T-helper 17 cell (primary cell): ENCODE measurements at regions not wholly inside any gene's neighbourhood (a gene's known extent, or its start where the extent isn't known, plus 50 kb on each side); places are given as distances from the start of the nearest gene placed in this dataset.
"Not testable (repeated sequence)": the region's sequence is repeated elsewhere in the genome, so short reads cannot be mapped to it uniquely, and the experiment has no call there.

Experiments used
- ATAC-seq: fragments of 150-1000 bp; cut with Tn5 transposase; 2 replicates; pipeline ENCODE4 v1.10.0; 2021; ENCODE audit warnings: mild to moderate bottlenecking, moderate library complexity
- DNase-seq, 3 donors: peaks; one replicate each; pipeline versions ENCODE4 v3.0.0 to v3.0.0-alpha.2; 2020 to 2021
- H3K9me3 ChIP-seq: one replicate; pipeline ENCODE4 v1.7.0; 2013; ENCODE audit warnings: low read length, mild to moderate bottlenecking; ENCODE audit not compliant: control insufficient read depth, poor library complexity, severe bottlenecking
- H3K27ac Mint-ChIP-seq: one replicate; pipeline ENCODE4 v1.8.0; 2022; ENCODE audit warnings: mild to moderate bottlenecking, moderate library complexity, mixed read lengths
- H3K27me3 Mint-ChIP-seq: one replicate; pipeline ENCODE4 v1.8.0; 2022; ENCODE audit warnings: mixed read lengths
- H3K36me3 Mint-ChIP-seq: one replicate; pipeline ENCODE4 v1.8.0; 2022; ENCODE audit warnings: low read depth, mixed read lengths
- H3K4me1 Mint-ChIP-seq: one replicate; pipeline ENCODE4 v1.8.0; 2022; ENCODE audit warnings: mild to moderate bottlenecking, mixed read lengths
- H3K4me3 Mint-ChIP-seq: one replicate; pipeline ENCODE4 v1.8.0; 2022; ENCODE audit warnings: mild to moderate bottlenecking, moderate library complexity, mixed read lengths

GRCh38 chrX:22855693-22856092, 144.1 kb upstream of the DDX53 start:
- Mint-ChIP-seq H3K27me3 (no peaks in the 10 kb centered on the region), H3K4me1 (no peaks in the 10 kb centered on the region), H3K27ac (no peak overlapping the region), H3K36me3 (no peaks in the 10 kb centered on the region), H3K4me3 (no peak overlapping the region)
- H3K9me3 ChIP-seq = no peaks in the 10 kb centered on the region
- DNase-seq (no peak), ATAC-seq (no peak)

- no peak for DNase-seq
- Mint-ChIP-seq H3K4me3 (no peak overlapping the region), H3K4me1 (no peaks in the 10 kb centered on the region), H3K36me3 (no peaks in the 10 kb centered on the region), H3K27ac (no peak overlapping the region), H3K27me3 (no peaks in the 10 kb centered on the region)
- no peak for ATAC-seq
- H3K9me3 ChIP-seq = no peaks in the 10 kb centered on the region
Observed at GRCh38 chrX:22859642-22860041, 140.1 kb upstream of the DDX53 start.

DNA sequence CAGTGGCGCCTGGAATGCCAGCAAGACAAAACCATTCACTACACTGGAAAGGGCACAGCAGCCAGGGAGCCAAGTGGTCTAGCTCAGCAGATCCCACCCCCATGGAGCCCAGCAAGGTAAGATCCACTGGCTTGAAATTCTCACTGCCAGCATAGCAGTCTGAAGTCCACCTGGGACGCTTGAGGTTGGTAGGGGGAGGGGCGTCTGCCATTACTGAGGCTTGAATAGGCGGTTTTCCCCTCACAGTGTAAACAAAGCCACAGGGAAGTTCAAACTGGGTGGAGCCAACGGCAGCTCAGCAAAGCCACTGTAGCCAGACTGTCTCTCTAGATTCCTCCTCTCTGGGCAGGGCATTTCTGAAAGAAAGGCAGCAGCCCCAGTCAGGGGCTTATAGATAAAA, 133.0 kb upstream of the DDX53 start:
- H3K27me3 Mint-ChIP-seq, DNase-seq, H3K27ac Mint-ChIP-seq, ATAC-seq, H3K9me3 ChIP-seq, H3K4me3 Mint-ChIP-seq, H3K4me1 Mint-ChIP-seq, H3K36me3 Mint-ChIP-seq: not testable (repeated sequence)

DNA sequence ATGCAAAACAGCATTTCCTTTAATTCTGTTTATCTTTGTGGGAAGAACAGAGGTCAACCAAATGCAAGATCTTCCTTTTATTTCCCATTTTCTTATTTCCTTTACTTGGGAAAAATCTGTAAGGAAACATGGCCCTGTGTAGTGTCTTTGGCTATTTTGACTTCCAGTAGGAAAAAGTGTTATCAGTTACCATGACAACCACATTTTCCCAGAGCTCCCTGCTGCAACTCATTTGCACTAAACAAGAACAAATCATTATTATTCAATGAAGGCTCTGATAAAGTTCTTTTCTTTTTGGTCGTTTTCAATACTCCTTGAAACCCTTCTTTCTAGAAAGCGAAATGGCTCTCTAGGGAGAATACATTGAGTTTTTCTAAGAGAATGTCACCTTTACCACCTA, 117.2 kb upstream of the DDX53 start:
- no peak for DNase-seq
- Mint-ChIP-seq H3K27me3 (no peaks in the 10 kb centered on the region), H3K4me1 (no peaks in the 10 kb centered on the region), H3K4me3 (no peak overlapping the region), H3K36me3 (no peaks in the 10 kb centered on the region), H3K27ac (no peak overlapping the region)
- no peak for ATAC-seq
- no peaks in the 10 kb centered on the region for H3K9me3 ChIP-seq

DNA sequence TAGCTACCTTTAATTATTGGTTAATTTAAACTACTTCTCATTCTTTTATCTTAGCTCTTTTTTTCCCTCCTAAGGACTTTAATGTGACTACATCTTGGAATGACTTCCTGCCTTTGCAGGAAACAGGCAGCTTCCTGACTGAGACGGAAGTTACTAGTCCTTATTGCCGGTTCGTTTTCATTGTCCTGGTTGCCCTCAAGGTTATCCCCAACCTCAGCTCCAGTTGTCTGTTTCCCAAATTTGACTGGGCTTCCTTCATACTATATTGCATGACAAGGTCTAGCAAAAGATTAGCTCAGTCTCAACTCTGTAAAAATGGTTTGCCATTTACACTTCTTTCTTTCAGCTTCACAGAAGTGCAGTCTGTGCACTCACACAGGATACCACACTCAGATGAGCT, 109.9 kb upstream of the DDX53 start:
- ATAC-seq (no peak), DNase-seq (no peak)
- Mint-ChIP-seq H3K4me3 (no peak overlapping the region), H3K4me1 (no peaks in the 10 kb centered on the region), H3K36me3 (no peaks in the 10 kb centered on the region), H3K27ac (no peak overlapping the region), H3K27me3 (no peaks in the 10 kb centered on the region)
- no peaks in the 10 kb centered on the region for H3K9me3 ChIP-seq

DNA sequence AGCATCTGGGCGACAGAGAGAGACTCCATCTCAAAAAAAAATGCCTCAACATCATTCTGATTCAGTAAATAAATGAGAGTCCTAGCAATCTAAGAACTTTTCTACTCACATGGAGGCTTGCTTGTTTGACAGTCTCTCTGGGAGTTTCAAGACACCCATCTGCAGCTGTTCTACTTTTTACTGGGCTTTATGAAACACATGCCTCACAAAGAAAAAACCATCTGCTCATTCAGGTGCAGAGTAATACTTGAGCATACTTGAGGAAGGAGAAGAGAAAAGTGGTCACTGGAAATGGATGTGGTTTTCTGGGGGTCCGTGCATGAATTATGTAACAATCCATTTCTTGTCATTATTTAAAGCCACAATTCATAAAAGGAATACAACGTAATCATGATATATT, 87.1 kb upstream of the DDX53 start:
- no peaks in the 10 kb centered on the region for H3K9me3 ChIP-seq
- H3K4me1 Mint-ChIP-seq = no peaks in the 10 kb centered on the region
- H3K27me3 Mint-ChIP-seq = no peaks in the 10 kb centered on the region
- H3K4me3 Mint-ChIP-seq = no peak overlapping the region
- H3K36me3 Mint-ChIP-seq = no peaks in the 10 kb centered on the region
- no peak overlapping the region for H3K27ac Mint-ChIP-seq
- DNase-seq (no peak), ATAC-seq (no peak)

DNA sequence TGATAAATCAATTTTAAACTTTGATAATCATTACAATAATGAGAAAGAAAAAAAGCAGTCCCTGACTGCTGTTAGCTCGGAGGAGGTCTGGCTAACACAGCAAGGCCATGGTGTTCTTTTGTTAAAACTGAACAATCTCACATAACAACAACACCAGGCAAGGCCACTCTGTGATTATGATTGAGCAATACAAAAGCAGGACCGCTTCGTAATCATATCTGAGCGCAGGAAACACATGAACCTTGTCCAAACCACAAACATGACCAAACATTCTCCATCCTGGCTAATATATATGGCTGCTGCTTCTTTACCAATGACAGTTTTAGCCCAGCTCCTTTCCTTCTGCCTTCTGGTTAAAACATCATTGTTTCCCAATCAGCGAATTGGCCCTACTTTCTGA, 76.8 kb upstream of the DDX53 start:
- DNase-seq (no peak), ATAC-seq (no peak)
- Mint-ChIP-seq H3K27me3 (no peaks in the 10 kb centered on the region), H3K4me1 (no peaks in the 10 kb centered on the region), H3K4me3 (no peak overlapping the region), H3K36me3 (no peaks in the 10 kb centered on the region), H3K27ac (no peak overlapping the region)
- no peaks in the 10 kb centered on the region for H3K9me3 ChIP-seq

GRCh38 chrX:22934640-22935039, 65.1 kb upstream of the DDX53 start:
- no peak overlapping the region for H3K27ac Mint-ChIP-seq
- no peak overlapping the region for H3K4me3 Mint-ChIP-seq
- H3K9me3 ChIP-seq = no peaks in the 10 kb centered on the region
- H3K4me1 Mint-ChIP-seq = no peaks in the 10 kb centered on the region
- no peak for DNase-seq
- no peaks in the 10 kb centered on the region for H3K27me3 Mint-ChIP-seq
- no peak for ATAC-seq
- no peaks in the 10 kb centered on the region for H3K36me3 Mint-ChIP-seq

- Mint-ChIP-seq H3K4me3 (no peak overlapping the region), H3K36me3 (no peaks in the 10 kb centered on the region), H3K27ac (no peak overlapping the region), H3K27me3 (no peaks in the 10 kb centered on the region), H3K4me1 (no peaks in the 10 kb centered on the region)
- DNase-seq = no peak
- no peaks in the 10 kb centered on the region for H3K9me3 ChIP-seq
- no peak for ATAC-seq
Observed at GRCh38 chrX:22944945-22945344, 54.8 kb upstream of the DDX53 start.
